ENCODE measurements at regions not wholly inside any gene's neighbourhood (a gene's known extent, or its start where the extent isn't known, plus 50 kb on each side); places are given as distances from the start of the nearest gene placed in this dataset.

DNA sequence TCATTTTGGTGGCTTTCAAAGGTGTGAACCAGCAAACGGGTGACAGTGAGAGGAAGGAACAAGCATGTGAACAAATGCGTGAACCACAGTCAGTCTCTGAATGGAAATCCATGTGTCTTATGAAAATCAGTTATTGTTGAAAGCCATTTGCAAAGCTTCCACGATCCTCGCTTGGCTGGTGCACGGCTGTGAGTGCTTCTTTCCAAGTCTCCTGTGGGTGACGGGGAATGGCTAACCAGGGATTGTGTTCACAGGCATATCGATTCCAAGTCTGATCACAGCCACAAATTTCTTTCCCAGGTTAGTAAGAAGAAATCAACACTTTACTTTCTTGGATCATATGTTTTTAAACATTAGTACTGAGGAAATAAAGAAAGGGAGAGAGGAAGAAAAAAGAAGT, 556.9 kb upstream of the RBFOX1 start (continued):
- TF ChIP-seq ZNF433 (tag by site-specific recombination; IDR thresholded peaks at IDR 0.05; ENCODE audit: low read depth), result no peak
- TF ChIP-seq REPIN1 (tag by site-specific recombination; IDR thresholded peaks at IDR 0.05; ENCODE audit: low read depth), result no peak
- TF ChIP-seq ZFP37 (tag by site-specific recombination; IDR thresholded peaks at IDR 0.05), result no peak
- TF ChIP-seq ZSCAN30 (tag by site-specific recombination; IDR thresholded peaks at IDR 0.05), result no peak
- no peak for TF ChIP-seq ZNF76 (tag by site-specific recombination; IDR thresholded peaks at IDR 0.05; ENCODE audit: borderline replicate concordance, low read depth)
- TF ChIP-seq, protein P1, sequence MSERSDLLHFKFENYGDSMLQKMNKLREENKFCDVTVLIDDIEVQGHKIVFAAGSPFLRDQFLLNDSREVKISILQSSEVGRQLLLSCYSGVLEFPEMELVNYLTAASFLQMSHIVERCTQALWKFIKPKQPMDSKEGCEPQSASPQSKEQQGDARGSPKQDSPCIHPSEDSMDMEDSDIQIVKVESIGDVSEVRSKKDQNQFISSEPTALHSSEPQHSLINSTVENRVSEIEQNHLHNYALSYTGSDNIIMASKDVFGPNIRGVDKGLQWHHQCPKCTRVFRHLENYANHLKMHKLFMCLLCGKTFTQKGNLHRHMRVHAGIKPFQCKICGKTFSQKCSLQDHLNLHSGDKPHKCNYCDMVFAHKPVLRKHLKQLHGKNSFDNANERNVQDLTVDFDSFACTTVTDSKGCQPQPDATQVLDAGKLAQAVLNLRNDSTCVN (tag by site-specific recombination; optimal IDR thresholded peaks at IDR 0.05), result no peak

DNA sequence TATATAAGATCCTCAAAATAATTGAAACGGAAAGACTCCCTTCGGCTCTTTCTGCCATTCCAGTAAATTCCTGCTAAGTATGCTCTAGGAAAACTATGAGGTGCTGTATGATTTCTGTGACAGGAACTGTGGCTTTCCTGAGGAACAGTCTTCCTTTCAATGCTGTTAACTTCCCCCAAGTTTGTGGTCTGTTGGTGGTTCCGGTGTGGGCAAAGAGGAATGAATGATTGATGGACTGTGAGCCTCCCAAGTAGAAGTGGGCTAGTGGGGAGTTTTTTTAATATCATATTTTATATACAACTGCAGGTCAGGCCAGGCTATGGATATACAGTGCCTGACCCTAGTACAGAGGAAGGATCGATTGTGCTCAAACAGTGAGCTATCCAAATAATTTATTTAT, 560.7 kb upstream of the RBFOX1 start:
- CTCF ChIA-PET, result no interaction called here
- TF ChIP-seq ZFHX2 (tag by site-specific recombination; conservative IDR thresholded peaks at IDR 0.05) (no peak), ZNF585B (tag by site-specific recombination; IDR thresholded peaks at IDR 0.05) (no peak), ZFP3 (tag by site-specific recombination; IDR thresholded peaks at IDR 0.05; ENCODE audit: low read depth) (no peak), ZNF777 (tag by site-specific recombination; IDR thresholded peaks at IDR 0.05; ENCODE audit: borderline replicate concordance) (no peak), ZNF214 (tag by site-specific recombination; IDR thresholded peaks at IDR 0.05; ENCODE audit: borderline replicate concordance) (no peak), WT1 (tag by site-specific recombination; IDR thresholded peaks at IDR 0.05) (no peak)
- Histone ChIP-seq H3K4me1 (ENCODE audit: control insufficient read depth, insufficient read depth, low read length) (no peaks in the 10 kb centered on the region), H3K27ac (ENCODE audit: extremely low read depth, low read depth, low read length) (no peak overlapping the region), H3K36me3 (ENCODE audit: control insufficient read depth in 2 of 2, insufficient read depth in 1 of 2, low read length in 2 of 2) (no peaks in the 10 kb centered on the region), H3K9me3 (ENCODE audit: control insufficient read depth, insufficient read depth, low read depth, low read length) (no peaks in the 10 kb centered on the region), H3K4me3 (ENCODE audit: low read depth, low read length) (no peak overlapping the region)
- POLR2A ChIA-PET, result no interaction called here

GRCh38 chr16:6753553-6753952, 579.1 kb upstream of the RBFOX1 start:
- Histone ChIP-seq H3K4me1 (ENCODE audit: control insufficient read depth, insufficient read depth, low read length) (no peaks in the 10 kb centered on the region), H3K27ac (ENCODE audit: extremely low read depth, low read depth, low read length) (no peak overlapping the region), H3K36me3 (ENCODE audit: control insufficient read depth in 2 of 2, insufficient read depth in 1 of 2, low read length in 2 of 2) (no peaks in the 10 kb centered on the region), H3K4me3 (ENCODE audit: low read depth, low read length) (no peak overlapping the region), H3K9me3 (ENCODE audit: control insufficient read depth, insufficient read depth, low read depth, low read length) (no peaks in the 10 kb centered on the region)
- ChIA-PET CTCF (no interaction called here), POLR2A (no interaction called here)
- TF ChIP-seq ZNF837 (tag by site-specific recombination; IDR thresholded peaks at IDR 0.05), result no peak

DNA sequence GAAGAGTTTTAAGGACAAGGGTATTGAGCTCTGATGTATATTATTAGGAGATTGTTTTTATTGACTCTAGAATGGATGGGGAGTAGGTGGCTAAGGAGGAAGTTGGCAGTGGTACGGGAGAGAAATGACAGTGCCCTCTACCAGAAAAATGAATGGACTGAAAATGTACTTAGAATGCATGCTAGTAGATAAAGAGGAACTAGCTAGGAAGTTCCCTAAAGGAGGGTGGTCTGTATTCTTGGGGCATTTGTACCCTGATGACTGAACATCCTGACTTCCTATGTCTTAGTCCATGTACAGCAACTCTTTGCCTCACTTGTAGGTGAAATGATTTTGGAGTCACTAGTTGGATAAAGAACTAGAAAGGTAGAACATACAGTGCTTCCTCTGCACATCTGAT, 581.5 kb upstream of the RBFOX1 start:
- POLR2A ChIA-PET, result no interaction called here
- Histone ChIP-seq H3K9me3 (ENCODE audit: control insufficient read depth, insufficient read depth, low read depth, low read length) (no peaks in the 10 kb centered on the region), H3K36me3 (ENCODE audit: control insufficient read depth in 2 of 2, insufficient read depth in 1 of 2, low read length in 2 of 2) (no peaks in the 10 kb centered on the region), H3K4me3 (ENCODE audit: low read depth, low read length) (no peak overlapping the region), H3K27ac (ENCODE audit: extremely low read depth, low read depth, low read length) (no peak overlapping the region), H3K4me1 (ENCODE audit: control insufficient read depth, insufficient read depth, low read length) (no peaks in the 10 kb centered on the region)
- CTCF ChIA-PET, result no interaction called here
- TF ChIP-seq ZNF560 (tag by site-specific recombination; IDR thresholded peaks at IDR 0.05; ENCODE audit: borderline replicate concordance) (no peak), ATF2 (tag by site-specific recombination; IDR thresholded peaks at IDR 0.05; ENCODE audit: low read depth) (no peak), ZNF211 (tag by site-specific recombination; IDR thresholded peaks at IDR 0.05; ENCODE audit: low read depth) (no peak), ZIC2 (tag by site-specific recombination; IDR thresholded peaks at IDR 0.05) (no peak), ZBTB1 (tag by site-specific recombination; IDR thresholded peaks at IDR 0.05) (no peak), ZNF76 (tag by site-specific recombination; IDR thresholded peaks at IDR 0.05; ENCODE audit: borderline replicate concordance, low read depth) (no peak), ZNF274 (IDR thresholded peaks at IDR 0.05; ENCODE audit: low read length) (no peak), ZNF274 (tag by site-specific recombination; IDR thresholded peaks at IDR 0.05; ENCODE audit: borderline replicate concordance) (no peak), ZFP3 (tag by site-specific recombination; IDR thresholded peaks at IDR 0.05; ENCODE audit: low read depth) (no peak), ZNF19 (tag by site-specific recombination; IDR thresholded peaks at IDR 0.05; ENCODE audit: low read depth) (no peak), ZNF558 (tag by site-specific recombination; IDR thresholded peaks at IDR 0.05) (no peak)
- TF ChIP-seq, protein P2, sequence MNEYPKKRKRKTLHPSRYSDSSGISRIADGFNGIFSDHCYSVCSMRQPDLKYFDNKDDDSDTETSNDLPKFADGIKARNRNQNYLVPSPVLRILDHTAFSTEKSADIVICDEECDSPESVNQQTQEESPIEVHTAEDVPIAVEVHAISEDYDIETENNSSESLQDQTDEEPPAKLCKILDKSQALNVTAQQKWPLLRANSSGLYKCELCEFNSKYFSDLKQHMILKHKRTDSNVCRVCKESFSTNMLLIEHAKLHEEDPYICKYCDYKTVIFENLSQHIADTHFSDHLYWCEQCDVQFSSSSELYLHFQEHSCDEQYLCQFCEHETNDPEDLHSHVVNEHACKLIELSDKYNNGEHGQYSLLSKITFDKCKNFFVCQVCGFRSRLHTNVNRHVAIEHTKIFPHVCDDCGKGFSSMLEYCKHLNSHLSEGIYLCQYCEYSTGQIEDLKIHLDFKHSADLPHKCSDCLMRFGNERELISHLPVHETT (tag by site-specific recombination; IDR thresholded peaks at IDR 0.05), result no peak
- TF ChIP-seq, protein P3, sequence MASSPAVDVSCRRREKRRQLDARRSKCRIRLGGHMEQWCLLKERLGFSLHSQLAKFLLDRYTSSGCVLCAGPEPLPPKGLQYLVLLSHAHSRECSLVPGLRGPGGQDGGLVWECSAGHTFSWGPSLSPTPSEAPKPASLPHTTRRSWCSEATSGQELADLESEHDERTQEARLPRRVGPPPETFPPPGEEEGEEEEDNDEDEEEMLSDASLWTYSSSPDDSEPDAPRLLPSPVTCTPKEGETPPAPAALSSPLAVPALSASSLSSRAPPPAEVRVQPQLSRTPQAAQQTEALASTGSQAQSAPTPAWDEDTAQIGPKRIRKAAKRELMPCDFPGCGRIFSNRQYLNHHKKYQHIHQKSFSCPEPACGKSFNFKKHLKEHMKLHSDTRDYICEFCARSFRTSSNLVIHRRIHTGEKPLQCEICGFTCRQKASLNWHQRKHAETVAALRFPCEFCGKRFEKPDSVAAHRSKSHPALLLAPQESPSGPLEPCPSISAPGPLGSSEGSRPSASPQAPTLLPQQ (tag by site-specific recombination; IDR thresholded peaks at IDR 0.05), result no peak
- TF ChIP-seq, protein P4, sequence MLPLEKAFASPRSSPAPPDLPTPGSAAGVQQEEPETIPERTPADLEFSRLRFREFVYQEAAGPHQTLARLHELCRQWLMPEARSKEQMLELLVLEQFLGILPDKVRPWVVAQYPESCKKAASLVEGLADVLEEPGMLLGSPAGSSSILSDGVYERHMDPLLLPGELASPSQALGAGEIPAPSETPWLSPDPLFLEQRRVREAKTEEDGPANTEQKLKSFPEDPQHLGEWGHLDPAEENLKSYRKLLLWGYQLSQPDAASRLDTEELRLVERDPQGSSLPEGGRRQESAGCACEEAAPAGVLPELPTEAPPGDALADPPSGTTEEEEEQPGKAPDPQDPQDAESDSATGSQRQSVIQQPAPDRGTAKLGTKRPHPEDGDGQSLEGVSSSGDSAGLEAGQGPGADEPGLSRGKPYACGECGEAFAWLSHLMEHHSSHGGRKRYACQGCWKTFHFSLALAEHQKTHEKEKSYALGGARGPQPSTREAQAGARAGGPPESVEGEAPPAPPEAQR (tag by site-specific recombination; IDR thresholded peaks at IDR 0.05), result no peak

Data from HEK293 (cell line).